ENCODE measurements at regions not wholly inside any gene's neighbourhood (a gene's known extent, or its start where the extent isn't known, plus 50 kb on each side); places are given as distances from the start of the nearest gene placed in this dataset.

DNA sequence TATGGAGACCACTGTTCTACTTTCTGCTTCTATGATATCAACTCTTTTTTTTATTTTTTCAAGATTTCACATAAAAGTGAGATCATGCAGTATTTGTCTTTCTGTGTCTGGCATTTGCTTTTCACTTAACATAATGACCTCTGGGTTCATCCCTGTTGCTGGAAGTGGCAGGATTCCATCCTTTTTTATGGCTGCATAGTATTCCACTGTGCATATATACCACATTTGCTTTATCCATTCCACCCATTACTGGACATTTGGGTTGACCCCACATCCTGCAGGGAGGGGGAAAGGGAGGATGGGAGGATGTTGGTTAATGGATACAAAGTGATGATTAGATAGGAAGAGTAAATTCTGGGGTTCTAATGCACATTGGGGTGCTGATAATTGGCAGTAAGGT is 80.3 kb upstream of the NPTX2 start:
- TF ChIP-seq CTCF (conservative IDR thresholded peaks at IDR 0.05; ENCODE audit: low read depth, low read length) (no peak), EZH2 (IDR thresholded peaks at IDR 0.05; ENCODE audit: borderline replicate concordance, low read depth, low read length, poor library complexity, severe bottlenecking) (no peak)

Data from A673 (cell line).